Keratinocyte (primary cell): ENCODE measurements at regions not wholly inside any gene's neighbourhood (a gene's known extent, or its start where the extent isn't known, plus 50 kb on each side); places are given as distances from the start of the nearest gene placed in this dataset.

Experiments
- DNase-seq: peaks from one replicate; pipeline ENCODE4 v3.0.0-alpha.2; 2011; ENCODE audit warnings: low read depth, missing footprints, low spot score
- FAIRE-seq: peaks from 2 replicates; lab custom pipeline; 2011; peaks lifted over from hg19 to GRCh38; lab: Jason Lieb, UNC
- H2AFZ ChIP-seq: 2 replicates; pipeline ENCODE4 v1.6.0; 2012; ENCODE audit warnings: low read length, control low read depth, inconsistent platforms; ENCODE audit not compliant: control insufficient read depth
- H3K27ac ChIP-seq: 2 replicates; pipeline ENCODE4 v1.5.1; 2011; ENCODE audit warnings: low read length; ENCODE audit not compliant: control insufficient read depth, insufficient read depth
- H3K27me3 ChIP-seq: 3 replicates; pipeline ENCODE4 v1.6.0; 2011; ENCODE audit warnings: low read length; ENCODE audit not compliant: control insufficient read depth, insufficient read depth; ENCODE audit errors: extremely low read depth
- H3K36me3 ChIP-seq, 2 experiments: 2 replicates in 1 of 2; 3 replicates in 1 of 2; pipeline ENCODE4 v1.5.1; 2011; ENCODE audit warnings: low read length in 2 of 2, mild to moderate bottlenecking in 1 of 2; ENCODE audit not compliant: control insufficient read depth in 2 of 2, insufficient read depth in 2 of 2; ENCODE audit errors: extremely low read depth in 1 of 2
- H3K4me1 ChIP-seq: 3 replicates; pipeline ENCODE4 v1.5.1; 2011; ENCODE audit warnings: low read length; ENCODE audit not compliant: control insufficient read depth, insufficient read depth; ENCODE audit errors: extremely low read depth
- H3K4me2 ChIP-seq: 3 replicates; pipeline ENCODE4 v1.6.0; 2011; ENCODE audit warnings: low read depth, low read length; ENCODE audit not compliant: control insufficient read depth, insufficient read depth; ENCODE audit errors: extremely low read depth
- H3K4me3 ChIP-seq, 3 experiments: fragments of 200-600 bp in 1 of 3; sonication (generic) in 1 of 3; 2 replicates in 2 of 3; 3 replicates in 1 of 3; pipeline ENCODE4 v1.5.1; 2011 to 2016; ENCODE audit warnings: low read length in 3 of 3, mild to moderate bottlenecking in 3 of 3, control low read depth in 2 of 3, inconsistent platforms in 1 of 3, low read depth in 1 of 3, mixed read lengths in 1 of 3, mixed run types in 1 of 3, moderate library complexity in 1 of 3; ENCODE audit not compliant: control insufficient read depth in 2 of 3, insufficient read depth in 2 of 3; ENCODE audit errors: extremely low read depth in 1 of 3
- H3K79me2 ChIP-seq: 2 replicates; pipeline ENCODE4 v1.6.0; 2012; ENCODE audit warnings: low read length; ENCODE audit not compliant: control insufficient read depth, insufficient read depth
- H3K9ac ChIP-seq: 3 replicates; pipeline ENCODE4 v1.6.0; 2011; ENCODE audit warnings: low read length; ENCODE audit not compliant: control insufficient read depth, insufficient read depth; ENCODE audit errors: extremely low read depth
- H3K9me1 ChIP-seq: 3 replicates; pipeline ENCODE4 v1.6.0; 2011; ENCODE audit warnings: low read length; ENCODE audit not compliant: control insufficient read depth, insufficient read depth; ENCODE audit errors: extremely low read depth
- H3K9me3 ChIP-seq: 2 replicates; pipeline ENCODE4 v1.5.1; 2012; ENCODE audit warnings: low read depth, low read length; ENCODE audit not compliant: control insufficient read depth
- H4K20me1 ChIP-seq: 3 replicates; pipeline ENCODE4 v1.6.0; 2011; ENCODE audit warnings: low read length; ENCODE audit not compliant: control insufficient read depth, insufficient read depth; ENCODE audit errors: extremely low read depth
- CTCF ChIP-seq, 3 experiments: IDR thresholded peaks in 1 of 3; conservative IDR thresholded peaks in 1 of 3; optimal IDR thresholded peaks in 1 of 3; 2 replicates in 2 of 3; 3 replicates in 1 of 3; pipeline versions ENCODE3 to v1.5.1; 2011; ENCODE audit warnings: low read length in 3 of 3, mild to moderate bottlenecking in 3 of 3, moderate library complexity in 2 of 3, control low read depth in 1 of 3, inconsistent platforms in 1 of 3; ENCODE audit not compliant: insufficient read depth in 2 of 3; ENCODE audit errors: extremely low read depth in 1 of 3
- EZH2 ChIP-seq: IDR thresholded peaks from one replicate; pipeline ENCODE4 v1.6.1; 2012; ENCODE audit warnings: inconsistent platforms, mild to moderate bottlenecking, low read length, moderate library complexity
- dilution Hi-C: fragments of 300-500 bp; cut with MboI; formaldehyde crosslinking; loops from one replicate; pipeline ENCODE4 v1.7.0; 2020; ENCODE audit warnings: low sequenced_read_pairs; ENCODE audit not compliant: extremely low pct_ligation_motif_present

DNA sequence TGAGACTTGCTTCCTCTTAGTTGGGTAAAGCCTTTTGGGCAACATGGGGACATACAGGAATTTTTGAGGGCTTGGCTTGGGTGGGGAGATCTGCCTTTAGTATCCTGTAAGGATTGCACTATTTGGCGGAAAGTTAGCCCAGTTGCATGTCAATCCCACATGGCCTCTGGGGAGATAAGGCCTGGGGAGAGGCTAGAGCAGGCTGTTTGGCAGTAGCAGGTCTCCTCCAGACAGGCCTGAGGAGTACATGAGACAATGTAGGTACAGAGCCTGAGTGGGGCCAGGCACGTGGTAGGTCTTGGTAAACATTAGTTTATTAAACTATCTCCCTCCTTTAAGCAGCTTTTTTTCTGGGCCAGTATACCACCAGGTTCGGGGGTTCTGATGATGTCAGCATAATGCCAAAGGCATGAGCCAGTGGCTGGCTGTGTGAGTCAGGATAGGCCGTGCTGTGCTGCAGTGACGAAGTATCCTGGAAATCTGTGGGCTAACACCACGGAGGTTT lies 147.9 kb downstream of the VEGFA start:
- Histone ChIP-seq H3K79me2 (no peaks in the 10 kb centered on the region), H3K9ac (no peak overlapping the region)
- FAIRE-seq = no peak

GRCh38 chr6:43916924-43917877 lies 147.2 kb downstream of the VEGFA start:
- no peak overlapping the region for H3K4me2 ChIP-seq
- H4K20me1 ChIP-seq = no peaks in the 10 kb centered on the region
- no peak for DNase-seq
- no peak overlapping the region for H3K9ac ChIP-seq
- peaks cover 4% of the 10 kb centered on the region for H3K4me1 ChIP-seq
- H3K79me2 ChIP-seq = no peaks in the 10 kb centered on the region
- TF ChIP-seq EZH2 = no peak
- TF ChIP-seq CTCF (optimal IDR thresholded peaks at IDR 0.05 in 1 of 3, IDR thresholded peaks at IDR 0.05 in 1 of 3, conservative IDR thresholded peaks at IDR 0.05 in 1 of 3; ENCODE audit: extremely low read depth in 1 of 3, insufficient read depth in 2 of 3, low read length in 3 of 3) = no peak
- H3K36me3 ChIP-seq = no peaks in the 10 kb centered on the region
- FAIRE-seq = no peak
- dilution Hi-C loops = no loop called here
- no peaks in the 10 kb centered on the region for H3K9me1 ChIP-seq
- H3K27ac ChIP-seq = no peak overlapping the region
- H2AFZ ChIP-seq = no peak overlapping the region
- H3K4me3 ChIP-seq = no peak overlapping the region
- H3K9me3 ChIP-seq = no peaks in the 10 kb centered on the region
- peaks cover 3% of the 10 kb centered on the region for H3K27me3 ChIP-seq

More for the DNA sequence above, 147.9 kb downstream of the VEGFA start:
- H3K27ac ChIP-seq = no peak overlapping the region
- no peaks in the 10 kb centered on the region for H3K36me3 ChIP-seq
- H3K4me3 ChIP-seq = no peak overlapping the region
- H3K9me3 ChIP-seq = no peaks in the 10 kb centered on the region
- no peak for DNase-seq
- TF ChIP-seq EZH2 (no peak), CTCF (optimal IDR thresholded peaks at IDR 0.05 in 1 of 3, IDR thresholded peaks at IDR 0.05 in 1 of 3, conservative IDR thresholded peaks at IDR 0.05 in 1 of 3; ENCODE audit: extremely low read depth in 1 of 3, insufficient read depth in 2 of 3, low read length in 3 of 3) (no peak)
- peaks cover 3% of the 10 kb centered on the region for H3K27me3 ChIP-seq
- H2AFZ ChIP-seq = no peak overlapping the region
- no peaks in the 10 kb centered on the region for H4K20me1 ChIP-seq
- dilution Hi-C loops = no loop called here
- peaks cover 6% of the 10 kb centered on the region for H3K4me1 ChIP-seq
- H3K9me1 ChIP-seq = no peaks in the 10 kb centered on the region
- H3K4me2 ChIP-seq = no peak overlapping the region
